Activated CD8-positive, alpha-beta T cell treated with anti-CD3 and anti-CD28 coated beads, Interleukin-2, amount 10 ng/mL, durations not matched to agents 7 days and 5 days (primary cell): ENCODE measurements at regions not wholly inside any gene's neighbourhood (a gene's known extent, or its start where the extent isn't known, plus 50 kb on each side); places are given as distances from the start of the nearest gene placed in this dataset.

Experiments
- ATAC-seq: fragments of 150-1000 bp; cut with Tn5 transposase; one replicate; pipeline ENCODE4 v1.10.0; 2021; ENCODE audit warnings: moderate library complexity
- CTCF ChIA-PET: fragments of 350-600 bp; sonication (Branson Sonifier 250); formaldehyde crosslinking; loops from one replicate; lab custom pipeline; 2021; ENCODE audit warnings: antibody characterized with exemption; lab: Charles Lee
- POLR2A ChIA-PET: fragments of 350-600 bp; sonication (Branson Sonifier 250); formaldehyde crosslinking; loops from one replicate; lab custom pipeline; 2021; ENCODE audit warnings: antibody characterized with exemption; lab: Charles Lee
- DNase-seq: peaks from one replicate; pipeline ENCODE4 v3.0.0-alpha.2; 2020
- H3K27ac Mint-ChIP-seq: one replicate; pipeline ENCODE4 v1.8.0; 2021; ENCODE audit warnings: mild to moderate bottlenecking, mixed read lengths
- H3K27me3 Mint-ChIP-seq: one replicate; pipeline ENCODE4 v1.8.0; 2021; ENCODE audit warnings: low read depth, mixed read lengths
- H3K36me3 Mint-ChIP-seq: one replicate; pipeline ENCODE4 v1.8.0; 2021; ENCODE audit warnings: low read depth, mixed read lengths
- H3K4me1 Mint-ChIP-seq: one replicate; pipeline ENCODE4 v1.8.0; 2021; ENCODE audit warnings: low read depth, mixed read lengths
- H3K4me3 Mint-ChIP-seq: one replicate; pipeline ENCODE4 v1.8.0; 2021; ENCODE audit warnings: mild to moderate bottlenecking, mixed read lengths
- H3K9me3 Mint-ChIP-seq: one replicate; pipeline ENCODE4 v1.8.0; 2022; ENCODE audit warnings: mixed read lengths; ENCODE audit not compliant: insufficient read depth

- ChIA-PET POLR2A (no interaction called here), CTCF (no interaction called here)
- no peaks in the 10 kb centered on the region for H3K4me1 Mint-ChIP-seq
- DNase-seq (no peak), ATAC-seq (no peak)
- no peaks in the 10 kb centered on the region for H3K36me3 Mint-ChIP-seq
- peaks cover 2% of the 10 kb centered on the region for H3K27me3 Mint-ChIP-seq
- no peak overlapping the region for H3K4me3 Mint-ChIP-seq
- H3K9me3 Mint-ChIP-seq = no peaks in the 10 kb centered on the region
- no peak overlapping the region for H3K27ac Mint-ChIP-seq
Observed at GRCh38 chr4:123783151-123783790, 386.7 kb downstream of the SPRY1 start.

- no peaks in the 10 kb centered on the region for H3K9me3 Mint-ChIP-seq
- CTCF ChIA-PET = no interaction called here
- H3K27me3 Mint-ChIP-seq = peaks cover 2% of the 10 kb centered on the region
- ATAC-seq (no peak), DNase-seq (no peak)
- H3K4me1 Mint-ChIP-seq = no peaks in the 10 kb centered on the region
- no peak overlapping the region for H3K4me3 Mint-ChIP-seq
- POLR2A ChIA-PET = no interaction called here
- no peaks in the 10 kb centered on the region for H3K36me3 Mint-ChIP-seq
- H3K27ac Mint-ChIP-seq = no peak overlapping the region
Observed at GRCh38 chr4:123783921-123784320, 387.3 kb downstream of the SPRY1 start.

- no peak overlapping the region for H3K27ac Mint-ChIP-seq
- POLR2A ChIA-PET = no interaction called here
- peaks cover 2% of the 10 kb centered on the region for H3K27me3 Mint-ChIP-seq
- no peaks in the 10 kb centered on the region for H3K4me1 Mint-ChIP-seq
- H3K4me3 Mint-ChIP-seq = no peak overlapping the region
- CTCF ChIA-PET = no interaction called here
- no peaks in the 10 kb centered on the region for H3K36me3 Mint-ChIP-seq
- no peak for DNase-seq
- no peaks in the 10 kb centered on the region for H3K9me3 Mint-ChIP-seq
- ATAC-seq = no peak
Observed at GRCh38 chr4:123784626-123785025, 388.0 kb downstream of the SPRY1 start.

- H3K27me3 Mint-ChIP-seq = peaks cover 2% of the 10 kb centered on the region
- no peaks in the 10 kb centered on the region for H3K9me3 Mint-ChIP-seq
- POLR2A ChIA-PET = no interaction called here
- no peaks in the 10 kb centered on the region for H3K4me1 Mint-ChIP-seq
- ATAC-seq (no peak), DNase-seq (no peak)
- H3K4me3 Mint-ChIP-seq = no peak overlapping the region
- H3K36me3 Mint-ChIP-seq = no peaks in the 10 kb centered on the region
- CTCF ChIA-PET = no interaction called here
- no peak overlapping the region for H3K27ac Mint-ChIP-seq
Observed at GRCh38 chr4:123785538-123785937, 388.9 kb downstream of the SPRY1 start.

GRCh38 chr4:123786163-123786915, 389.7 kb downstream of the SPRY1 start:
- Mint-ChIP-seq H3K9me3 (no peaks in the 10 kb centered on the region), H3K4me3 (no peak overlapping the region), H3K36me3 (no peaks in the 10 kb centered on the region), H3K27ac (no peak overlapping the region), H3K27me3 (peaks cover 2% of the 10 kb centered on the region), H3K4me1 (no peaks in the 10 kb centered on the region)
- POLR2A ChIA-PET = no interaction called here
- DNase-seq (no peak), ATAC-seq (no peak)
- CTCF ChIA-PET = no interaction called here

GRCh38 chr4:123786920-123787319, 390.3 kb downstream of the SPRY1 start:
- DNase-seq (no peak), ATAC-seq (no peak)
- H3K27me3 Mint-ChIP-seq = no peaks in the 10 kb centered on the region
- no peaks in the 10 kb centered on the region for H3K36me3 Mint-ChIP-seq
- H3K9me3 Mint-ChIP-seq = no peaks in the 10 kb centered on the region
- CTCF ChIA-PET = no interaction called here
- no peaks in the 10 kb centered on the region for H3K4me1 Mint-ChIP-seq
- H3K27ac Mint-ChIP-seq = no peak overlapping the region
- POLR2A ChIA-PET = no interaction called here
- no peak overlapping the region for H3K4me3 Mint-ChIP-seq

- ATAC-seq (no peak), DNase-seq (no peak)
- H3K9me3 Mint-ChIP-seq = no peaks in the 10 kb centered on the region
- ChIA-PET POLR2A (no interaction called here), CTCF (no interaction called here)
- no peaks in the 10 kb centered on the region for H3K27me3 Mint-ChIP-seq
- H3K4me1 Mint-ChIP-seq = no peaks in the 10 kb centered on the region
- H3K27ac Mint-ChIP-seq = no peak overlapping the region
- no peaks in the 10 kb centered on the region for H3K36me3 Mint-ChIP-seq
- H3K4me3 Mint-ChIP-seq = no peak overlapping the region
Observed at GRCh38 chr4:123787512-123788080, 391.0 kb downstream of the SPRY1 start.

GRCh38 chr4:123788577-123788976, 392.0 kb downstream of the SPRY1 start:
- DNase-seq (no peak), ATAC-seq (no peak)
- Mint-ChIP-seq H3K4me1 (no peaks in the 10 kb centered on the region), H3K9me3 (no peaks in the 10 kb centered on the region), H3K27ac (no peak overlapping the region), H3K4me3 (no peak overlapping the region), H3K27me3 (no peaks in the 10 kb centered on the region), H3K36me3 (no peaks in the 10 kb centered on the region)
- CTCF ChIA-PET = no interaction called here
- POLR2A ChIA-PET = no interaction called here

GRCh38 chr4:123790681-123791080, 394.1 kb downstream of the SPRY1 start:
- POLR2A ChIA-PET = no interaction called here
- Mint-ChIP-seq H3K4me3 (no peak overlapping the region), H3K4me1 (no peaks in the 10 kb centered on the region)

GRCh38 chr4:123802082-123802645, 405.6 kb downstream of the SPRY1 start:
- Mint-ChIP-seq H3K36me3 (no peaks in the 10 kb centered on the region), H3K27me3 (peaks cover 6% of the 10 kb centered on the region), H3K4me1 (no peaks in the 10 kb centered on the region), H3K4me3 (no peak overlapping the region), H3K9me3 (no peaks in the 10 kb centered on the region), H3K27ac (no peak overlapping the region)
- ChIA-PET POLR2A (interaction anchor here (0.6 kb wide), 1 partner anchor 304 kb away, joined by 3 read pairs; no protein-coding TSS in a partner anchor), CTCF (no interaction called here)
- ATAC-seq = no peak
- DNase-seq = no peak

More at GRCh38 chr4:123790681-123791080, 394.1 kb downstream of the SPRY1 start:
- Mint-ChIP-seq H3K36me3 (no peaks in the 10 kb centered on the region), H3K27ac (no peak overlapping the region), H3K27me3 (no peaks in the 10 kb centered on the region), H3K9me3 (no peaks in the 10 kb centered on the region)
- ATAC-seq (no peak), DNase-seq (no peak)
- CTCF ChIA-PET = interaction anchor here (1.3 kb wide), 1 partner anchor 18 kb away, joined by 4 read pairs; no protein-coding TSS in a partner anchor

GRCh38 chr4:123802933-123803332, 406.3 kb downstream of the SPRY1 start:
- ATAC-seq (no peak), DNase-seq (no peak)
- ChIA-PET CTCF (no interaction called here), POLR2A (no interaction called here)
- Mint-ChIP-seq H3K9me3 (no peaks in the 10 kb centered on the region), H3K36me3 (no peaks in the 10 kb centered on the region), H3K4me1 (no peaks in the 10 kb centered on the region), H3K4me3 (no peak overlapping the region), H3K27ac (no peak overlapping the region), H3K27me3 (peaks cover 6% of the 10 kb centered on the region)

GRCh38 chr4:123804196-123804721, 407.7 kb downstream of the SPRY1 start:
- no peak overlapping the region for H3K27ac Mint-ChIP-seq
- H3K4me3 Mint-ChIP-seq = no peak overlapping the region
- ChIA-PET CTCF (no interaction called here), POLR2A (no interaction called here)
- ATAC-seq (no peak), DNase-seq (no peak)
- H3K27me3 Mint-ChIP-seq = peaks cover 6% of the 10 kb centered on the region
- H3K4me1 Mint-ChIP-seq = no peaks in the 10 kb centered on the region
- no peaks in the 10 kb centered on the region for H3K36me3 Mint-ChIP-seq
- H3K9me3 Mint-ChIP-seq = no peaks in the 10 kb centered on the region
